Mesendoderm (in vitro differentiated cells): ENCODE measurements at regions not wholly inside any gene's neighbourhood (a gene's known extent, or its start where the extent isn't known, plus 50 kb on each side); places are given as distances from the start of the nearest gene placed in this dataset.

ENCODE experiments used
- DNase-seq: peaks from one replicate; pipeline ENCODE4 v3.0.0; 2013
- H2AK5ac ChIP-seq: 2 replicates; pipeline ENCODE4 v1.6.1; 2013; ENCODE audit warnings: low read length, inconsistent platforms
- H2BK120ac ChIP-seq: 2 replicates; pipeline ENCODE4 v1.6.1; 2013; ENCODE audit warnings: low read depth, mild to moderate bottlenecking, low read length, moderate library complexity, mixed read lengths
- H2BK15ac ChIP-seq: replicated peaks from 2 replicates; pipeline ENCODE4 v1.6.1; 2013; ENCODE audit warnings: low read depth, mild to moderate bottlenecking, moderate library complexity
- H2BK5ac ChIP-seq: 2 replicates; pipeline ENCODE4 v1.6.1; 2013; ENCODE audit warnings: low read length, inconsistent platforms
- H3K18ac ChIP-seq: 2 replicates; pipeline ENCODE4 v1.6.1; 2013; ENCODE audit warnings: mild to moderate bottlenecking, low read length, mixed read lengths
- H3K23ac ChIP-seq: one replicate; pipeline ENCODE4 v1.6.1; 2013; ENCODE audit warnings: low read length
- H3K27ac ChIP-seq: 2 replicates; pipeline ENCODE4 v1.5.1; 2013; ENCODE audit warnings: low read depth, mild to moderate bottlenecking, inconsistent platforms, low read length, moderate library complexity
- H3K27me3 ChIP-seq: 2 replicates; pipeline ENCODE4 v1.6.1; 2013; ENCODE audit warnings: low read length, control low read depth, mild to moderate bottlenecking, inconsistent platforms; ENCODE audit not compliant: insufficient read depth, poor library complexity
- H3K36me3 ChIP-seq: 2 replicates; pipeline ENCODE4 v1.6.1; 2013; ENCODE audit warnings: low read length, inconsistent platforms; ENCODE audit not compliant: control insufficient read depth, insufficient read depth
- H3K4ac ChIP-seq: one replicate; pipeline ENCODE4 v1.6.1; 2013; ENCODE audit warnings: low read depth, mild to moderate bottlenecking, low read length, moderate library complexity
- H3K4me1 ChIP-seq: 2 replicates; pipeline ENCODE4 v1.6.1; 2013; ENCODE audit warnings: low read depth, low read length, inconsistent platforms; ENCODE audit not compliant: control insufficient read depth
- H3K4me2 ChIP-seq: 2 replicates; pipeline ENCODE4 v1.6.1; 2013; ENCODE audit warnings: low read length
- H3K4me3 ChIP-seq: 2 replicates; pipeline ENCODE4 v1.5.1; 2013; ENCODE audit warnings: mild to moderate bottlenecking, low read length
- H3K56ac ChIP-seq: one replicate; pipeline ENCODE4 v1.6.1; 2013; ENCODE audit warnings: low read length
- H3K79me1 ChIP-seq: 2 replicates; pipeline ENCODE4 v1.6.1; 2013; ENCODE audit warnings: low read length, inconsistent platforms
- H3K79me2 ChIP-seq: 2 replicates; pipeline ENCODE4 v1.6.1; 2013; ENCODE audit warnings: mild to moderate bottlenecking, low read length; ENCODE audit not compliant: control insufficient read depth, insufficient read depth
- H3K9ac ChIP-seq: 2 replicates; pipeline ENCODE4 v1.6.1; 2013; ENCODE audit warnings: low read length, inconsistent platforms
- H4K5ac ChIP-seq: one replicate; pipeline ENCODE4 v1.6.1; 2013; ENCODE audit warnings: low read length
- H4K8ac ChIP-seq: one replicate; pipeline ENCODE4 v1.6.1; 2013; ENCODE audit warnings: low read depth, mild to moderate bottlenecking, control low read depth, low read length, moderate library complexity
- WGBS: extraction: QIAGEN DNeasy Blood & Tissue Kit; methylation state at CpG from one replicate; pipeline ENCODE4 v1.1.7; 2013; ENCODE audit warnings: low lambda C conversion rate, missing lambda C conversion rate; ENCODE audit not compliant: insufficient coverage; ENCODE audit errors: extremely low coverage; 5-methylcytosine and 5-hydroxymethylcytosine counted together

- WGBS = no CpG with 5 or more reads among the region's 5 CpGs
- no peak overlapping the region for H3K27ac ChIP-seq
These were observed 145.0 kb upstream of the ZC3H11B start for GRCh38 chr1:219757890-219758289.

GRCh38 chr1:219755234-219755633 lies 142.3 kb upstream of the ZC3H11B start:
- no peak overlapping the region for H3K56ac ChIP-seq
- DNase-seq = no peak
- H2AK5ac ChIP-seq = no peak overlapping the region
- H2BK15ac ChIP-seq = no peak overlapping the region
- H3K18ac ChIP-seq = no peak overlapping the region
- H3K4me1 ChIP-seq = no peaks in the 10 kb centered on the region
- no peak overlapping the region for H4K8ac ChIP-seq
- H2BK120ac ChIP-seq = no peak overlapping the region
- no peaks in the 10 kb centered on the region for H3K79me2 ChIP-seq
- no peaks in the 10 kb centered on the region for H3K27me3 ChIP-seq
- no CpG with 5 or more reads among the region's 3 CpGs for WGBS
- H3K4me2 ChIP-seq = no peak overlapping the region
- no peak overlapping the region for H3K4me3 ChIP-seq
- no peak overlapping the region for H2BK5ac ChIP-seq
- no peak overlapping the region for H4K5ac ChIP-seq
- H3K9ac ChIP-seq = no peak overlapping the region
- H3K79me1 ChIP-seq = no peaks in the 10 kb centered on the region
- no peak overlapping the region for H3K27ac ChIP-seq
- H3K4ac ChIP-seq = no peak overlapping the region
- H3K23ac ChIP-seq = no peak overlapping the region
- H3K36me3 ChIP-seq = no peaks in the 10 kb centered on the region

More at GRCh38 chr1:219757890-219758289, 145.0 kb upstream of the ZC3H11B start:
- Histone ChIP-seq H3K4me2 (no peak overlapping the region), H2BK120ac (no peak overlapping the region), H3K56ac (no peak overlapping the region), H3K4me3 (no peak overlapping the region), H2BK5ac (no peak overlapping the region), H3K4ac (no peak overlapping the region), H3K79me1 (no peaks in the 10 kb centered on the region), H2AK5ac (no peak overlapping the region), H3K36me3 (no peaks in the 10 kb centered on the region), H3K4me1 (no peaks in the 10 kb centered on the region), H4K8ac (no peak overlapping the region), H3K9ac (no peak overlapping the region), H3K27me3 (no peaks in the 10 kb centered on the region), H2BK15ac (no peak overlapping the region), H3K18ac (no peak overlapping the region), H3K23ac (no peak overlapping the region), H4K5ac (no peak overlapping the region), H3K79me2 (no peaks in the 10 kb centered on the region)
- no peak for DNase-seq

GRCh38 chr1:219754767-219755166 lies 141.9 kb upstream of the ZC3H11B start:
- Histone ChIP-seq H2BK5ac (no peak overlapping the region), H3K4ac (no peak overlapping the region), H3K27ac (no peak overlapping the region), H3K18ac (no peak overlapping the region), H4K5ac (no peak overlapping the region), H2AK5ac (no peak overlapping the region), H3K4me1 (no peaks in the 10 kb centered on the region), H2BK15ac (no peak overlapping the region), H2BK120ac (no peak overlapping the region), H3K56ac (no peak overlapping the region), H3K4me2 (no peak overlapping the region), H3K79me2 (no peaks in the 10 kb centered on the region), H4K8ac (no peak overlapping the region), H3K4me3 (no peak overlapping the region), H3K79me1 (no peaks in the 10 kb centered on the region), H3K27me3 (no peaks in the 10 kb centered on the region), H3K23ac (no peak overlapping the region), H3K9ac (no peak overlapping the region), H3K36me3 (no peaks in the 10 kb centered on the region)
- no peak for DNase-seq
- no CpG with 5 or more reads among the region's 2 CpGs for WGBS

GRCh38 chr1:219753914-219754313 lies 141.0 kb upstream of the ZC3H11B start:
- H4K5ac ChIP-seq = no peak overlapping the region
- H3K79me2 ChIP-seq = no peaks in the 10 kb centered on the region
- H2BK5ac ChIP-seq = no peak overlapping the region
- H3K56ac ChIP-seq = no peak overlapping the region
- H3K9ac ChIP-seq = no peak overlapping the region
- no peak overlapping the region for H3K4me3 ChIP-seq
- no CpG with 5 or more reads among the region's 4 CpGs for WGBS
- no peak for DNase-seq
- H3K4ac ChIP-seq = no peak overlapping the region
- H2AK5ac ChIP-seq = no peak overlapping the region
- H3K23ac ChIP-seq = no peak overlapping the region
- no peaks in the 10 kb centered on the region for H3K79me1 ChIP-seq
- H2BK15ac ChIP-seq = no peak overlapping the region
- no peak overlapping the region for H3K18ac ChIP-seq
- H3K27ac ChIP-seq = no peak overlapping the region
- no peaks in the 10 kb centered on the region for H3K27me3 ChIP-seq
- no peak overlapping the region for H4K8ac ChIP-seq
- no peak overlapping the region for H2BK120ac ChIP-seq
- no peaks in the 10 kb centered on the region for H3K4me1 ChIP-seq
- no peaks in the 10 kb centered on the region for H3K36me3 ChIP-seq
- H3K4me2 ChIP-seq = no peak overlapping the region

- Histone ChIP-seq H3K9ac (no peak overlapping the region), H2BK120ac (no peak overlapping the region)
- WGBS = no CpG with 5 or more reads among the region's 1 CpG
These were observed 139.7 kb upstream of the ZC3H11B start for GRCh38 chr1:219752645-219753044.

GRCh38 chr1:219751870-219752507 lies 139.1 kb upstream of the ZC3H11B start:
- H3K4me3 ChIP-seq = no peak overlapping the region

More at GRCh38 chr1:219752645-219753044, 139.7 kb upstream of the ZC3H11B start:
- H3K79me1 ChIP-seq = no peaks in the 10 kb centered on the region
- no peaks in the 10 kb centered on the region for H3K79me2 ChIP-seq
- H3K27me3 ChIP-seq = no peaks in the 10 kb centered on the region
- H3K4me3 ChIP-seq = no peak overlapping the region
- no peak overlapping the region for H3K23ac ChIP-seq
- no peak overlapping the region for H3K27ac ChIP-seq
- H3K36me3 ChIP-seq = no peaks in the 10 kb centered on the region
- no peak overlapping the region for H2BK5ac ChIP-seq
- H2BK15ac ChIP-seq = no peak overlapping the region
- no peak overlapping the region for H3K18ac ChIP-seq
- H3K4me2 ChIP-seq = no peak overlapping the region
- no peaks in the 10 kb centered on the region for H3K4me1 ChIP-seq
- no peak for DNase-seq
- H4K8ac ChIP-seq = no peak overlapping the region
- no peak overlapping the region for H3K4ac ChIP-seq
- H3K56ac ChIP-seq = no peak overlapping the region
- no peak overlapping the region for H2AK5ac ChIP-seq
- no peak overlapping the region for H4K5ac ChIP-seq

More at GRCh38 chr1:219751870-219752507, 139.1 kb upstream of the ZC3H11B start:
- H2BK15ac ChIP-seq = no peak overlapping the region
- no peak overlapping the region for H4K8ac ChIP-seq
- no peak overlapping the region for H3K4ac ChIP-seq
- DNase-seq = no peak
- H2BK5ac ChIP-seq = no peak overlapping the region
- no peak overlapping the region for H3K27ac ChIP-seq
- no peak overlapping the region for H2BK120ac ChIP-seq
- no peaks in the 10 kb centered on the region for H3K27me3 ChIP-seq
- no peak overlapping the region for H3K23ac ChIP-seq
- no peaks in the 10 kb centered on the region for H3K79me1 ChIP-seq
- H2AK5ac ChIP-seq = no peak overlapping the region
- no peaks in the 10 kb centered on the region for H3K36me3 ChIP-seq
- H3K79me2 ChIP-seq = no peaks in the 10 kb centered on the region
- no peak overlapping the region for H4K5ac ChIP-seq
- H3K4me1 ChIP-seq = no peaks in the 10 kb centered on the region
- H3K9ac ChIP-seq = no peak overlapping the region
- no peak overlapping the region for H3K56ac ChIP-seq
- H3K4me2 ChIP-seq = no peak overlapping the region
- no peak overlapping the region for H3K18ac ChIP-seq
